RCC 7860 (cell line): ENCODE measurements at regions not wholly inside any gene's neighbourhood (a gene's known extent, or its start where the extent isn't known, plus 50 kb on each side); places are given as distances from the start of the nearest gene placed in this dataset.

Experiments
- DNase-seq: peaks from one replicate; pipeline ENCODE4 v3.0.0-alpha.2; 2015; ENCODE audit warnings: low spot score
- FAIRE-seq: peaks from 2 replicates; lab custom pipeline; 2012; peaks lifted over from hg19 to GRCh38; lab: Jason Lieb, UNC

DNA sequence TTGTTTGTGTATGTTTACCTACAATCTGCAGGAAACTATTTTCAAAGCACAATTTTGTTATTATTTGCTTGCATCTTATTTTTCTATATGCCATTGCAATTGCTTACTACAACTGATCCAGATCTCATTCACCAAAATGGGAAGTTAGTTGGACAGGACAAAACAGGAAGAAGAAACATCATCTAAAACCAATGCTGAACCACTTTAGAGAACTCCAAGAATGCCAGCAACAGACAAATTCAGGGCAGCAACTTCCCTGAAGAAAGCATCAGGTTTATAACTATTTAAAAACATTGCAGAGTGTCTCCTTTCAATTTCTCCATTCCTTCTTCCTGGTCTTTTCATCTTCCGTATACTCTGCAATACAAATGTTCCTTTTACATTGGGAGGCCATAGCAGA lies 82.4 kb upstream of the SMYD2 start:
- no peak for FAIRE-seq

DNA sequence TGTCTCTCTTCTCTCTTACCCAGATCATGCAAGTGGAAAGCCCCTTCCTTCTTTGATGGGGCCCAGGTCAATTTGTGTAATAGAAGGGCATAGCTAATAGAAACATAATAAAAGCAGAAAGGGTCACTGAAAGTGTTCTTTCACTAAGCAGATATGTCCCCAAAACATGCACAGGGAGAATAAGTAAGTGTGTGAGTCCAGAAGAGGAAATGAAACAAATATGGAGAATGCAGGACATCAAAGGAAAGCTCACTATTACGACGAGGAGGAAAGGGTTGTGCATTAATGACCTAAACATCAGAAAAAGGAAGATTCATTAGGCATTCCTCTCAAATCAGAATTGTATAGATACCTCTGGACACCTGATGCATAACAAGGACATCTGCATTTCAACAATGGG lies 81.4 kb upstream of the SMYD2 start:
- FAIRE-seq (no peak), DNase-seq (no peak)

More for the DNA sequence above, 82.4 kb upstream of the SMYD2 start:
- DNase-seq, result no peak

GRCh38 chr1:214202992-214203391 lies 78.0 kb upstream of the SMYD2 start:
- no peak for DNase-seq
- no peak for FAIRE-seq

DNA sequence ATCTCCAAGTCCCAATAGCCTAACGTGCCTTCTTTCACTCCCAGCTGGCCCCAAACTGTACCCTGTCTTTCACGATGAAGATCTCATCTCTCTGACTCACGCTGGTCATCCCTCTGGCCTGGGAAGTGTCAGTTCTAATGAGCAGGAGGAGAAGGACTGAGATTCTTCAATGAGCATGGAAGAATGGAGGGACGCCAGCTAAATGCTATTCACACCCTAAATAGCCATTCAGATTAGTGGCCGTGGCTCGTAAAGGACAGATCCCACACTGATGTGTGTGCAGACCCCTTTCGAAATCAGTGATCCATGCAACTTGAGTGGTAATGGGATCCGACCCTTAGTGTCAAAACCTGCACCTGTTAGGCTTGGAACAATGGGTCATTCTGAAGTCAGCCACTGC lies 75.9 kb upstream of the SMYD2 start:
- no peak for FAIRE-seq
- no peak for DNase-seq

DNA sequence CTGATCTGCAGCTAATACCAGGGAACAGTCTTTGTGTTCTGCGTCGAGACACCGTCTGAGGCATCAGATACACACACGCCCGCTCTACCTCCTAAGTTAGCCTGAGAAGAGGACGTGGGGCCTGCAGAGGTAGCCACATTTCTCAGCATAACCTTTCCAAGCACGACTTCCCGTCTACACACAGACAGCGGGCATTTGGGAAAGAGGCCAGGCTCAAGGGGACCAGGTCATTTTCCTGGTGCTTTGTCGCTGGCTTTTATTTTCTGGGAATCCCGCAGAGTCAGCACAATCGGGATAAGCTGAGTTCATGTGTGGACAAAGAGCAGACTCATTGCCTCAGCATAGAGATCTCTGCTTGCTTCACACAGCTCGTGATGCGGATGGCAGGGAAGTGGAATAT lies 72.5 kb upstream of the SMYD2 start:
- no peak for FAIRE-seq
- no peak for DNase-seq

DNA sequence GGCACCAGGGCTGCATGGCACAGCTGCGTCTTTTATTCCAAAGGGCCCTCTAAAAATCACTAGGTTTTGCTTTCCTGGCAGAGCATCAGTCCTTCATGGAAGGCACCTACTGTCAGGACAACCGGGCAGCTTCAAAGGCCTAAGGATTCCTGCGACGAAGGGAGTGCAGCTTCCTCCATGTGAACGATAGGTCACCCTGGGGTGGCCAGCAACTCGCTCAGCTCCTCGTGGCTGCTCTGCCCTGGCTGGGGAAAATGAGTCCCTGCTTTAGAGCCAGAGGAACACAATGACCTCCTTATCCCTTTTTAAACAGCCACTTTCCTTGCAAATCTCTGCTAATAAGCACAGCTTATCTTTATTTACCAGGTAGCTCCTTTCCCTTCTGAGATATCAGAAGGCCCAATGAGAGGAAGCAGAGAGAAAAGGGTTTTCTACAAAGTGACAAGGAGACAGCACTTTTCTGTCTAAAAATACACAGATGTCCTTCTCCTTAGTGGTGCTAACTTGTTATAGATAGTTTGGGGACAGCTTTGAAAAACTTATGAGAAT lies 71.6 kb upstream of the SMYD2 start:
- FAIRE-seq (no peak), DNase-seq (no peak)

DNA sequence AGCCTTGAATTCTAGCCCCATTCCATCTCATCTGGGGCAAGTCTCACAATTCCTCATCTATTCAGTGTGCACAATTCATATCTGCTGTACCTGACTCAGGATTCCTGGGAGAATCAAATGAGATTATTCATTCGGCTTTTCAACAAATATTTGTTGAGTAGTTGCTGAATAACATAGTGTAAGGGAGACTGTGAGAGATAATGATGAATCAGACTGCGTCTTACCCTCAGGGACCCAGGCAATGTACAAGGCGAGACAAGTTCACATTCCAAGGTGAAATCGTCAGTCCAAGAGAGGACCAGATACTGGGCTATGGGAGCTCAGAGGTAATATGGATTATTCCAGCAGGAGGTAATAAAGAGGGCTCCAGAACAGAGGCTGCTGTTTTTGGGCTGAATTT lies 67.8 kb upstream of the SMYD2 start:
- FAIRE-seq (no peak), DNase-seq (peak; percentile 51)

- no peak for DNase-seq
- FAIRE-seq, result no peak
Measured at GRCh38 chr1:214214851-214215250, 66.1 kb upstream of the SMYD2 start.

DNA sequence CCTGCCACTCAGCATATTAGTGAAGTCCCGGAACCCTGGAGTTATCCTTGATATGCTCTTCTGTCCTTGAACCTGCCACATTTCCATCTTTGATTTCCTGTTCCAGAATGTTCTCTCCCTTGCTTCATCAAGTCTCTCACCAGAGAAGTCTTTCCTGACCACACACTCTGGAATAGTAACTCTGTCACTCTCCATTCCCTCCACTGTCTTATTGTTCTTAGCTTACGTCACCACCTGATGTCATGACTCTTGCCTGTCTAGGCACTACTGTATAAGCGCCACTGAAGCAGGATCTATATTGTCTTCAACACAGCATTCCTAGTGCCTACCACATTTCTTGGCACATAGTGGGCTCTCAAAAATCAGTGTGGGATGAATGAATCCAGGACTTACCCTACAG lies 65.4 kb upstream of the SMYD2 start:
- DNase-seq, result no peak
- no peak for FAIRE-seq

DNA sequence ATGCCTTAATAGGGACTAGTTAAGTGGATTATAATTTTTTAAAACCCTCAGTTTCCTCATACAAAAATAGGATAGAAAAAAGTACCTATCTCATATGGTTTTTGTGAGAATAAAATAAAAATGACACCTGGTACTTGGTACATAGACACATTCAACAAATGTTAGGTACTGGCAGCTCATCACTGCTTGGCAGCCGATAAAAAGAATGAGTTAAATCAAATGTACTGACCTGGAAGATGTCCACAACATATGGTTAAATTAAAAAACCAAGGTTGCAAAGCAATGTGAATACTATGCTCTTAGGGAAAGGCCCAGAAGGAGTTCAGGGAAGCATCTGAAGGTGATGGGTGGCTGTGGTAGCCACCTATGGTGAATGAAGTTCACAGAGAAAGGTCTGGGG lies 64.9 kb upstream of the SMYD2 start:
- DNase-seq (no peak), FAIRE-seq (no peak)

GRCh38 chr1:214216779-214217178 lies 64.2 kb upstream of the SMYD2 start:
- DNase-seq, result no peak
- no peak for FAIRE-seq

DNA sequence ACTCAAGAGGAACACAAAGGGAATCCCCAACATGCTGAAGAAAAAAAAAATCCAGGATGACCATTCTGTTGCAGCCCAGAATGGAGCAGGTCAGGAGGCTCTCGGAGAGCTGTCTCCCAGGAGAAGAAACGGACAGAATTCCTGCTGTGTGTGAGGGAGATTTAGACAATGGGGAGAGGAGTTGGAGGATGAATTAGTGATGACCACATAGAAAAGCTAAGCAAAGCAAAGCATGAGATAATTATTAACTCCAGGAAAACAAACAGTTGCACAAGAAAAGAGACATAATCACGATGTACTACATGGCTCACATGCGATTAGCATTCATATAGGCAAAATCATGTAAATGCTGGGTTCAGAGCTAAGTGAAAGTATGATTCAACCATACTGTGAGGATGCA lies 61.1 kb upstream of the SMYD2 start:
- FAIRE-seq, result no peak
- no peak for DNase-seq

DNA sequence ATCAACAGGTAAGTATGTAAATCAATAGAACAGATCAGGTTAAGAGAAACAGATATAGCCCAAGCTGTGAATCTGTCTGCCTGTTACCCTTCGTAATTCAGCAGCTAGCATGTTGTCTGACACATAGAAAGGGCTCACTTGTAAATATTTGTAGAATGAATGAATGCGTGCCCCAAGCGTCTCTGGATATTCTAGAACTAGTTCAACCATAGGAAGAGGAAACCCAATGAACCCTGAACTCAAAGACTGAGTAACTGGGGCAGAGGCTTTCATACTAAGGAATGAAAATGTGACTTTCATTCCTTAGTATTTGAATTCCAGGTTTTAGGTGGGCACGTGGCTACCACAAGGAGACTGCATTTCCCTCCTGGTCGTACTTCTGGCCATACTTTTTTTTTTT lies 60.1 kb upstream of the SMYD2 start:
- no peak for DNase-seq
- no peak for FAIRE-seq

- DNase-seq (no peak), FAIRE-seq (no peak)
Measured at GRCh38 chr1:214224611-214225354, 56.2 kb upstream of the SMYD2 start.

- no peak for DNase-seq
Measured at GRCh38 chr1:214228976-214229375, 52.0 kb upstream of the SMYD2 start.

DNA sequence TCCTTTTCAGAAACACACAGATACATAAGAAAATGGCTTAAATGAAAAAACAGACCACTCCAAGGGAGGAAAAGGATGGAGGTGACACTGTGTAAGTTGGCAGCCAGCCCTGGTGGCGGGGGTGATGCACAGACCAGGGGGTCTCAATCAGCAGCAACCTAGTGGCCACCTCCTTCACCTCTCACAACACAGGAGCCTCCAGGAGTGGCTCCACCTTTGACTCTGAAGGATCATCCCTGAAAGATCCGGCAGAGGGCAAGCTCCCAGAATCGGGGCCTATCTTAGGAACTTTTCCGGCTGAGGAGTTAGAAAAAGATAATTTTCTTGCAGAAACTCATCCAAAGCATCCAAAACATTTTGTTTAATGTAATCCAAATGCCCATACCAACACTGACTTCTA lies 51.2 kb upstream of the SMYD2 start:
- FAIRE-seq, result no peak
- DNase-seq, result no peak

More at GRCh38 chr1:214228976-214229375, 52.0 kb upstream of the SMYD2 start:
- FAIRE-seq, result no peak
